IMR-90 (cell line): ENCODE measurements at regions not wholly inside any gene's neighbourhood (a gene's known extent, or its start where the extent isn't known, plus 50 kb on each side); places are given as distances from the start of the nearest gene placed in this dataset.
"Not testable (repeated sequence)": the region's sequence is repeated elsewhere in the genome, so short reads cannot be mapped to it uniquely, and the experiment has no call there.

ENCODE experiments used
- ATAC-seq: fragments of 200-7000 bp; cut with Tn5 transposase; 2 replicates; pipeline ENCODE4 v1.9.1; 2020; ENCODE audit warnings: low read depth, mild to moderate bottlenecking, moderate library complexity
- BruUV-seq: library from RNA; stranded (reverse); fragments of 400-500 nt; replicated peaks from 2 replicates; lab custom pipeline; 2021; lab: Mats Ljungman, UMichigan
- CTCF ChIA-PET: fragments of 300-600 bp; formaldehyde crosslinking; extraction: SDS; loops from one replicate; lab custom pipeline; 2021; ENCODE audit warnings: antibody characterized with exemption; lab: Yijun Ruan, JAX
- POLR2A ChIA-PET: fragments of 300-600 bp; sonication (Branson Sonifier 250); formaldehyde crosslinking; loops from one replicate; lab custom pipeline; 2022; ENCODE audit warnings: antibody characterized with exemption; ENCODE audit not compliant: unreplicated experiment; lab: Charles Lee
- DNase-seq: peaks from one replicate; pipeline ENCODE4 v3.0.0; 2013
- H2AFZ ChIP-seq: replicated peaks from 2 replicates; pipeline ENCODE3; 2013; ENCODE audit warnings: low read length, mild to moderate bottlenecking; ENCODE audit not compliant: poor library complexity
- H2AK5ac ChIP-seq: 2 replicates; pipeline ENCODE4 v1.6.1; 2013; ENCODE audit warnings: low read depth, low read length, inconsistent platforms
- H2AK9ac ChIP-seq: replicated peaks from 2 replicates; pipeline ENCODE3; 2013; ENCODE audit warnings: mild to moderate bottlenecking, low read depth, low read length, moderate library complexity; ENCODE audit not compliant: poor library complexity
- H2BK120ac ChIP-seq: 2 replicates; pipeline ENCODE4 v1.6.1; 2013; ENCODE audit warnings: low read depth, low read length, inconsistent platforms
- H2BK15ac ChIP-seq: 3 replicates; pipeline ENCODE4 v1.6.1; 2013; ENCODE audit warnings: low read depth, low read length, inconsistent platforms
- H2BK20ac ChIP-seq: 2 replicates; pipeline ENCODE4 v1.6.1; 2013; ENCODE audit warnings: low read depth, mild to moderate bottlenecking, inconsistent platforms, low read length, moderate library complexity
- H2BK5ac ChIP-seq: 2 replicates; pipeline ENCODE4 v1.6.1; 2013; ENCODE audit warnings: mild to moderate bottlenecking, low read depth, low read length, inconsistent platforms; ENCODE audit not compliant: poor library complexity, severe bottlenecking
- H3K14ac ChIP-seq: replicated peaks from 2 replicates; pipeline ENCODE4 v1.6.1; 2013; ENCODE audit warnings: low read depth, low read length, inconsistent platforms
- H3K18ac ChIP-seq: 2 replicates; pipeline ENCODE4 v1.6.1; 2013; ENCODE audit warnings: low read depth, low read length, control low read depth
- H3K23ac ChIP-seq: 2 replicates; pipeline ENCODE4 v1.6.1; 2013; ENCODE audit warnings: low read depth, low read length, inconsistent platforms
- H3K27ac ChIP-seq: 2 replicates; pipeline ENCODE4 v1.5.1; 2013; ENCODE audit warnings: mild to moderate bottlenecking, control low read depth, low read length; ENCODE audit not compliant: insufficient read depth
- H3K27me3 ChIP-seq: 2 replicates; pipeline ENCODE4 v1.6.1; 2013; ENCODE audit warnings: low read length; ENCODE audit not compliant: control insufficient read depth, insufficient read depth
- H3K36me3 ChIP-seq: 2 replicates; pipeline ENCODE4 v1.6.1; 2013; ENCODE audit warnings: low read length, mixed read lengths; ENCODE audit not compliant: control insufficient read depth, insufficient read depth
- H3K4ac ChIP-seq: 2 replicates; pipeline ENCODE4 v1.6.1; 2013; ENCODE audit warnings: low read depth, low read length, inconsistent platforms
- H3K4me1 ChIP-seq: 2 replicates; pipeline ENCODE4 v1.6.1; 2013; ENCODE audit warnings: low read length, mixed read lengths; ENCODE audit not compliant: control insufficient read depth, insufficient read depth
- H3K4me2 ChIP-seq: 2 replicates; pipeline ENCODE4 v1.6.1; 2013; ENCODE audit warnings: low read depth, mild to moderate bottlenecking, control low read depth, low read length, moderate library complexity
- H3K4me3 ChIP-seq: 2 replicates; pipeline ENCODE4 v1.5.1; 2013; ENCODE audit warnings: low read depth, mild to moderate bottlenecking, control low read depth, low read length, moderate library complexity; ENCODE audit not compliant: insufficient read depth
- H3K56ac ChIP-seq: 2 replicates; pipeline ENCODE4 v1.6.1; 2013; ENCODE audit warnings: low read length, inconsistent platforms; ENCODE audit not compliant: insufficient read depth; ENCODE audit errors: extremely low read depth
- H3K79me1 ChIP-seq, 2 experiments: 2 replicates each; pipeline ENCODE4 v1.6.1; 2013; ENCODE audit warnings: low read length in 2 of 2, inconsistent platforms in 1 of 2, low read depth in 1 of 2
- H3K9ac ChIP-seq: 2 replicates; pipeline ENCODE4 v1.6.1; 2013; ENCODE audit warnings: low read depth, low read length, control low read depth
- H3K9me1 ChIP-seq: 2 replicates; pipeline ENCODE4 v1.6.1; 2013; ENCODE audit warnings: low read length, inconsistent platforms; ENCODE audit not compliant: insufficient read depth
- H3K9me3 ChIP-seq: 2 replicates; pipeline ENCODE4 v1.6.1; 2013; ENCODE audit warnings: low read length; ENCODE audit not compliant: control insufficient read depth, insufficient read depth
- H4K20me1 ChIP-seq: 2 replicates; pipeline ENCODE4 v1.6.1; 2013; ENCODE audit warnings: low read length, inconsistent platforms; ENCODE audit not compliant: insufficient read depth
- H4K5ac ChIP-seq: 2 replicates; pipeline ENCODE4 v1.6.1; 2013; ENCODE audit warnings: mild to moderate bottlenecking, low read depth, low read length, control low read depth
- H4K8ac ChIP-seq, 2 experiments: 2 replicates each; pipeline ENCODE4 v1.6.1; 2013; ENCODE audit warnings: low read depth in 2 of 2, low read length in 2 of 2, control low read depth in 1 of 2, inconsistent platforms in 1 of 2
- H4K91ac ChIP-seq: 2 replicates; pipeline ENCODE4 v1.6.1; 2013; ENCODE audit warnings: low read depth, low read length, inconsistent platforms; ENCODE audit not compliant: insufficient read depth
- WGBS, 2 experiments: methylation state at CpG; one replicate each; pipeline versions ENCODE4 v1.1.5 to v1.1.7; 2013; ENCODE audit warnings: missing lambda C conversion rate in 2 of 2; ENCODE audit not compliant: insufficient read length in 1 of 2; ENCODE audit errors: extremely low coverage in 2 of 2; 5-methylcytosine and 5-hydroxymethylcytosine counted together
- dilution Hi-C: fragments of 300-500 bp; cut with HindIII; formaldehyde crosslinking; loops from one replicate; pipeline ENCODE4 v1.14.3; 2018; ENCODE audit warnings: low sequenced_read_pairs; ENCODE audit not compliant: unreplicated experiment
- in situ Hi-C: fragments of 300-500 bp; cut with MboI; formaldehyde crosslinking; loops from 3 replicates; pipeline ENCODE4 v1.14.3; 2019; ENCODE audit warnings: low sequenced_read_pairs, inconsistent platforms, mixed read lengths
- intact Hi-C: fragments of 100-400 bp; cut with micrococcal nuclease; formaldehyde crosslinking; loops from 2 replicates; pipeline ENCODE4 v1.10.0; 2022

DNA sequence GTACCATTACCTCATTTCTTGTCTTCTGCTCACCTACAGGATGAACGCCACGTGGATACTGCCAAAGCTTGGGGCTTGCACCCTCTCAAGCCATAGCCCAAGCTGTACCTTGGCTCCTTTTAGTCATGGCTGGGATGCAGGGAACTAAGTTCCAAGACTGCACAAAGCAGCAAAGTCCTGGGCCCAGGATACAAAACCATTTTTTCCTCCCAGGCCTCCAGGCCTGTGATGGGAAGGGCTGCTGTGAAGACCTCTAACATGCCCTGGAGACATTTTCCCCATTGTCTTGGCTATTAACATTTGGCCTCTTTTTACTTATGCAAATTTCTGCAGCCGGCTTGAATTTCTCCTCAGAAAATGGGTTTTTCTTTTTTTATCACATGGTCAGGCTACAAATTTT, 795.1 kb upstream of the VRK2 start:
- H3K27ac ChIP-seq, H4K91ac ChIP-seq, DNase-seq, H3K9me3 ChIP-seq, H4K20me1 ChIP-seq, dilution Hi-C loops, H2BK15ac ChIP-seq, H2BK120ac ChIP-seq, H3K4me2 ChIP-seq, H3K9ac ChIP-seq, H2AK5ac ChIP-seq, H3K14ac ChIP-seq, H3K4me1 ChIP-seq, H3K56ac ChIP-seq, intact Hi-C loops, CTCF ChIA-PET, in situ Hi-C loops, H2BK5ac ChIP-seq, H4K5ac ChIP-seq, H3K4ac ChIP-seq, H3K23ac ChIP-seq, POLR2A ChIA-PET, H2AFZ ChIP-seq, H2AK9ac ChIP-seq, BruUV-seq, ATAC-seq, H3K9me1 ChIP-seq, H3K27me3 ChIP-seq, H3K79me1 ChIP-seq, H3K36me3 ChIP-seq, H2BK20ac ChIP-seq, H3K4me3 ChIP-seq, H3K18ac ChIP-seq, H4K8ac ChIP-seq: not testable (repeated sequence)
- 60% methylated on average over 1 of the region's 3 CpGs; no CpG with 5 or more reads in 1 of the 2 experiments for WGBS, 2 experiments

DNA sequence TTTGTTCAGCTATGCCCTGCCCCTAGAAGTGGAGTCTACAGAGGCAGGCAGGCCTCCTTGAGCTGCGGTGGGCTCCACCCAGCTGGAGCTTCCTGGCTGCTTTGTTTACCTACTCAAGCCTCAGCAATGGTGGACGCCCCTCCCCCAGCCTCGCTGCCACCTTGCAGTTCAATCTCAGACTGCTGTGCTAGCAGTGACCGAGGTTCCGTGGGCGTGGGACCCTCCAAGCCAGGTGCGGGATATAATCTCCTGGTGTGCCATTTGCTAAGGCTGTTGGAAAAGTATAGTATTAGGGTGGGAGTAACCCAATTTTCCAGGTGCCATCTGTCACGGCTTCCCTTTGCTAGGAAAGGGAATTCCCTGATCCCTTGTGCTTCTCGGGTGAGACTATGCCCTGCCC, 770.2 kb upstream of the VRK2 start:
- not testable (repeated sequence) for H3K9me3 ChIP-seq, H3K56ac ChIP-seq

More for the DNA sequence above, 770.2 kb upstream of the VRK2 start:
- in situ Hi-C loops, H3K14ac ChIP-seq, H3K9ac ChIP-seq, H3K79me1 ChIP-seq, H2BK5ac ChIP-seq, H3K4me3 ChIP-seq, H3K4ac ChIP-seq, H3K27me3 ChIP-seq, intact Hi-C loops, H4K8ac ChIP-seq, H3K4me2 ChIP-seq, H2BK15ac ChIP-seq, CTCF ChIA-PET, H4K20me1 ChIP-seq, H3K9me1 ChIP-seq, H3K4me1 ChIP-seq, H3K36me3 ChIP-seq, H2AFZ ChIP-seq, H3K27ac ChIP-seq, DNase-seq, H3K23ac ChIP-seq, POLR2A ChIA-PET, H2BK120ac ChIP-seq, H2BK20ac ChIP-seq, ATAC-seq, H4K5ac ChIP-seq, BruUV-seq, dilution Hi-C loops, H4K91ac ChIP-seq, H2AK5ac ChIP-seq, H2AK9ac ChIP-seq, H3K18ac ChIP-seq: not testable (repeated sequence)
- 57% methylated on average over 6 of the region's 9 CpGs; no CpG with 5 or more reads in 1 of the 2 experiments for WGBS, 2 experiments
